Naive B cell (primary cell): ENCODE measurements at regions not wholly inside any gene's neighbourhood (a gene's known extent, or its start where the extent isn't known, plus 50 kb on each side); places are given as distances from the start of the nearest gene placed in this dataset.

Experiments
- ATAC-seq, 2 donors: fragments of 150-1000 bp; cut with Tn5 transposase; 2 replicates each; pipeline ENCODE4 v1.10.0; 2021; ENCODE audit warnings: low read depth in 2 of 2, mild to moderate bottlenecking in 2 of 2, moderate library complexity in 2 of 2
- DNase-seq: peaks from one replicate; pipeline ENCODE4 v3.0.0; 2022
- H3K27ac Mint-ChIP-seq, 6 donors: one replicate each; pipeline ENCODE4 v1.8.0; 2020 to 2022; ENCODE audit warnings: mild to moderate bottlenecking in 6 of 6, mixed read lengths in 6 of 6, moderate library complexity in 5 of 6, inconsistent platforms in 2 of 6
- H3K27me3 Mint-ChIP-seq, 3 donors: one replicate each; pipeline ENCODE4 v1.8.0; 2021 to 2022; ENCODE audit warnings: mixed read lengths in 3 of 3, mild to moderate bottlenecking in 1 of 3
- H3K36me3 Mint-ChIP-seq, 2 donors: one replicate each; pipeline ENCODE4 v1.8.0; 2020 to 2022; ENCODE audit warnings: mixed read lengths in 2 of 2, inconsistent platforms in 1 of 2, mild to moderate bottlenecking in 1 of 2
- H3K4me1 Mint-ChIP-seq, 3 donors: one replicate each; pipeline ENCODE4 v1.8.0; 2020 to 2022; ENCODE audit warnings: mixed read lengths in 3 of 3, inconsistent platforms in 1 of 3, mild to moderate bottlenecking in 1 of 3, moderate library complexity in 1 of 3
- H3K4me3 Mint-ChIP-seq, 8 donors: one replicate each; pipeline ENCODE4 v1.8.0; 2020 to 2022; ENCODE audit warnings: mild to moderate bottlenecking in 8 of 8, mixed read lengths in 8 of 8, moderate library complexity in 8 of 8, inconsistent platforms in 2 of 8
- H3K9me3 Mint-ChIP-seq, 7 donors: one replicate each; pipeline ENCODE4 v1.8.0; 2020 to 2022; ENCODE audit warnings: mixed read lengths in 7 of 7, mild to moderate bottlenecking in 5 of 7, inconsistent platforms in 2 of 7, moderate library complexity in 1 of 7

DNA sequence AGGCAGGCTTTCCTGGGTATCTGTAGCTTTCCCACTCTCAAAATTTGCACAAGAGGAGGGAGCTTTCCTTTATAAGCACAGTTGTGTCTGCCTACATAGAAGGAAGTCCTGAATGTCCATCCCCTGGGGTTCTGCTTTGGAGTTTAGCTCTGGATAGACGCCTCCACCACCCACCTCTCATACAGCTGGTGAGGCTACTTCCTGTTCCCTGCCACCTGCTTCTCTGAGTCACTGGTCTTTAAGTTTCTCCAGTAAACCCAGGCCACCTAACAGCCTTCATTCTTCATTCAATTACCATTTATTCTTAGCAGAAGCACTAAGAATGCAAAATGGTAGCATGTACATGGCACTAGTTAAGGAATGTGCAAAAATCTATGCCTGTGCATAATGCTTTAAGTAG is 407.8 kb downstream of the CDH2 start:
- no peaks in the 10 kb centered on the region for H3K27me3 Mint-ChIP-seq
- no peak overlapping the region for H3K4me3 Mint-ChIP-seq
- no peaks in the 10 kb centered on the region for H3K36me3 Mint-ChIP-seq
- no peak overlapping the region for H3K27ac Mint-ChIP-seq
- H3K9me3 Mint-ChIP-seq: peaks cover 0 to 8% (median 2%) of the 10 kb centered on the region in 7 donors
- ATAC-seq: no peak
- H3K4me1 Mint-ChIP-seq: no peaks in the 10 kb centered on the region
- no peak for DNase-seq

DNA sequence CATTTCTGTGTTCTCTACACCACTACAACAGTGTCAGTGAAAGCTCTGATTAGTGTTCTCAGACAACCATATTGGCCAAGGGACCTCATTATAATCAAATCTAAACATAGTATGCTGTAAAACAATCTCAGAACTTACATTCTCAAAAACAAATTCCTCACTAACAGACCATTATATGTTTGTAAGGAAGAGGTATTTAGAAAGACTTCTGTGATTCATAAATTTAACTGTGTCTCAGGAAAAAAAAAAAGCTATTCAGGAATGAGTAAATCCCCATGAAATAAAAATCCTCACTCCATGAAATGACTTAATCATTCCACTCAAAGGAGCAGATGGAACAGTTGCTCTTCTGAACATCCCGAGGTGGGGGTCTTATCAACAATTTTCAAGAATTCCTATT is 413.0 kb downstream of the CDH2 start:
- Mint-ChIP-seq H3K27me3 (no peaks in the 10 kb centered on the region), H3K4me1 (no peaks in the 10 kb centered on the region), H3K27ac (no peak overlapping the region), H3K36me3 (no peaks in the 10 kb centered on the region), H3K4me3 (no peak overlapping the region), H3K9me3 (peaks cover 0 to 8% (median 2%) of the 10 kb centered on the region in 7 donors)
- DNase-seq (no peak), ATAC-seq (no peak)

DNA sequence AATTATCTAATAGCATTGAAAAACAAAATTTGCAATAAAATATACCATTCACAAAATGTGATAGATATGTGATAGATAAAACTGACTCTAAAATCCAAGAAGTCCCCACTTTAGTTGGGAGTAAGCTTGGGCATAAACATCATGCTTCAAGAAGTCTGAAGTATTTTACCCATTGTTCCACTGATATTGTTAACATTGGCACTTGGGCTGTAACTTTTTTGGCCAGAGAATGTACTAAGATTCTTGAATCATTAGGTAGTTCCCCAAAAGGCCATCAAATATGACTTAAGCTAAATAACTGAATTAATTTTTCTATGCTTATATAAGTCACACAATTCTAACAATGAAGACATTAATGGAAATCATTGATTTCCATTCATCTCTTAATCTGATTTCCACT is 413.6 kb downstream of the CDH2 start:
- H3K4me1 Mint-ChIP-seq: no peaks in the 10 kb centered on the region
- H3K27me3 Mint-ChIP-seq: no peaks in the 10 kb centered on the region
- no peaks in the 10 kb centered on the region for H3K36me3 Mint-ChIP-seq
- no peak overlapping the region for H3K4me3 Mint-ChIP-seq
- DNase-seq: no peak
- H3K27ac Mint-ChIP-seq: no peak overlapping the region
- ATAC-seq: no peak
- peaks cover 0 to 8% (median 0%) of the 10 kb centered on the region in 7 donors for H3K9me3 Mint-ChIP-seq

DNA sequence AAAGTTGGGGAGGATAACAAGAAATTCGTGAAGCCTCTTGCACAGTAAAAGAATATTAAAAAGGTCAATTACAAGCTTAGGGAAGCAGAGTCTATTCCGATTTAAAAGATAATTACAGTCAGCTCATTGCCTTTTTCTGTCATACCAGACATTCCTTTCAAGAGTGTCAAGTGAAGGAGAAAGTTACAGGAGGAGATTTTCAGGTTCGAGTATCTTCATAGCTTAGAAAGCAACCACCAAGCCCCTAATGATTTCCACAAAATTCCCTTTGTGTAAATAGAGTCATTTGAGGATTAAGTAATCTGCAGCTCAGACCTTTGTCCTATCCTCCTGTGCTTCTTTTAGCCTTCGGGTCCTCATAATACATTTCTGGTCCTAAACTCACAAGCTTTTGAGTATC is 414.9 kb downstream of the CDH2 start:
- H3K9me3 Mint-ChIP-seq: peaks cover 0 to 7% (median 0%) of the 10 kb centered on the region in 7 donors
- no peak overlapping the region for H3K27ac Mint-ChIP-seq
- no peaks in the 10 kb centered on the region for H3K4me1 Mint-ChIP-seq
- ATAC-seq (no peak), DNase-seq (no peak)
- H3K36me3 Mint-ChIP-seq: no peaks in the 10 kb centered on the region
- H3K27me3 Mint-ChIP-seq: no peaks in the 10 kb centered on the region
- no peak overlapping the region for H3K4me3 Mint-ChIP-seq

DNA sequence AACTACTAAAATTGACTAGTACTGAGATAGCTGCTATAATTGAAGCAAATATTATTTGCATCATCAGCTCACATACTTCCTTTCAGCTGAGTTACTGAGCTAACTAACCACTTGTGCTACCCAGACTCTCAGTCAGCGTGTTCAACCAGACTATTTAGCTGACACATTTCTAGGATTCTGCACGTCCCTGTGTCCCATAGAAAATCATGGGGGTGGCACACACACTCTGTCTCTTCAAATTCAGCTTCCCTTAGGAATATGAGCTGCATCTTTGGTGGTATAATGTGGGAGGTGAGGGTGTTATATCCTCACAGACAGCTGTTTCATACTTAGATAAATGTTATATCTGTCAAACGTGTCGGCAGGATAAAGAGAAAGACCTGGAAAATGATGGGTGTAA is 424.0 kb downstream of the CDH2 start:
- DNase-seq: no peak
- H3K27ac Mint-ChIP-seq: no peak overlapping the region
- H3K27me3 Mint-ChIP-seq: no peaks in the 10 kb centered on the region
- H3K4me1 Mint-ChIP-seq: no peaks in the 10 kb centered on the region
- H3K9me3 Mint-ChIP-seq: peaks cover 0 to 10% (median 2%) of the 10 kb centered on the region in 7 donors
- no peak overlapping the region for H3K4me3 Mint-ChIP-seq
- no peak for ATAC-seq
- H3K36me3 Mint-ChIP-seq: no peaks in the 10 kb centered on the region

DNA sequence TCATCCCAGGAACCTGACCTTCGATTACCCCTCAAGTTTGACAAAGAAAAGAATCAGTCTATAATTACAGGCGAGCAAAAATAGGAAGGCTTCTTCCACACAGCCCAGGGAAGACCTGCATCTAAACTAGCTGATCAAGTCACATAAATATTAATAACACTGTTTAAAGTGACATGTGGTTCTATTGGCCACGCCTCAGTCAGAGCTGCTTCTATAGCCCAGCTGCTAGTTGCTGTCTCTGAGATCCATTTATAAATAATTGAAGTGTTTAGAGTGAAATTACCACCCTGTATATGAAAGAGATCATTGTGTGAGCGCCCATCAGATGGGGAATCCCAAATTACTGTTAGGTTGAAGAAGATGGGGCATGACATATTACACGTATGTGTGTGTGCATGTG is 426.0 kb downstream of the CDH2 start:
- DNase-seq (no peak), ATAC-seq (no peak)
- no peaks in the 10 kb centered on the region for H3K4me1 Mint-ChIP-seq
- no peak overlapping the region for H3K27ac Mint-ChIP-seq
- H3K27me3 Mint-ChIP-seq: no peaks in the 10 kb centered on the region
- no peak overlapping the region for H3K4me3 Mint-ChIP-seq
- H3K9me3 Mint-ChIP-seq: peaks cover 0 to 10% (median 4%) of the 10 kb centered on the region in 7 donors
- H3K36me3 Mint-ChIP-seq: no peaks in the 10 kb centered on the region

DNA sequence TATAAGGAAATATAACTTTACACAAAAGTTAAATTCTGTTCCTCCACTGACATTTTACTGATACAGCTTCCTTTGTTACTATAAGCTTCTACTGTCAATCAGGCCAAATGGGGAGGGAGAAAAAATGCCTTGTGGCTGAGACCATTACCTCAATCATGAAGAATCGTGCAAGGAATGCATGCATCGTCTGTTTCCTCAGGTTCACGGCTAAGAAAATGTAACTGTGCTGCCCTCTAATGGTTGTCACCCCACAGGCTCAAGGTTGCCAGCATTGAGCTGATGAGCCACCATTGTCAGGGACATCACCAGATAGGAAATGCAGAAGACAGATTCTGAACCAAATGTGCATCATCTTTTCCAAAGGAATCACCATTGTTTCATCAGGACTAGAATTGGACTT is 426.9 kb downstream of the CDH2 start:
- ATAC-seq (no peak), DNase-seq (no peak)
- Mint-ChIP-seq H3K4me1 (no peaks in the 10 kb centered on the region), H3K36me3 (no peaks in the 10 kb centered on the region), H3K9me3 (peaks cover 0 to 7% (median 4%) of the 10 kb centered on the region in 7 donors), H3K4me3 (no peak overlapping the region), H3K27ac (no peak overlapping the region), H3K27me3 (no peaks in the 10 kb centered on the region)

DNA sequence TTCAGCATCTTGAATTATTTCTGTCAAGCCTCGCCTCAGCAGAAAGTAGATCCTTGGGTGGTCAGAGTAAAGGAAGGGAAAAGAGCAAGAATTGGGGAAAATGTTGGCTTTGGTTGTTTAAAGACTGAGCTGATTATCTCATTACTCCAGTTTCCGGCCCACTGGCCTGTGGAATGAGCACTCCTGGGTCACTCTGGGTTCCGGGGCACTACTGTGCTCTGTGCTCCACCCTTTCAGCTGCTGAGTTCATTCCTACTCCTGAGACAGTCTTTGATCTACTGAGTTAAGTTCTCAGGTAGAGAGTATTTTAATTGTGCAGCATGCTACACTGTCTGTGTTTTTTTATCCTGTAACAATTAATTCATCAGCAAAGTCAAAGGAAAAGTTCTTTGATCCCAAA is 427.7 kb downstream of the CDH2 start:
- Mint-ChIP-seq H3K27me3 (no peaks in the 10 kb centered on the region), H3K27ac (peak overlapping the region in 1 of 6 donors; percentile 75), H3K4me3 (no peak overlapping the region), H3K4me1 (no peaks in the 10 kb centered on the region), H3K9me3 (peaks cover 0 to 7% (median 3%) of the 10 kb centered on the region in 7 donors), H3K36me3 (no peaks in the 10 kb centered on the region)
- ATAC-seq (no peak), DNase-seq (no peak)

DNA sequence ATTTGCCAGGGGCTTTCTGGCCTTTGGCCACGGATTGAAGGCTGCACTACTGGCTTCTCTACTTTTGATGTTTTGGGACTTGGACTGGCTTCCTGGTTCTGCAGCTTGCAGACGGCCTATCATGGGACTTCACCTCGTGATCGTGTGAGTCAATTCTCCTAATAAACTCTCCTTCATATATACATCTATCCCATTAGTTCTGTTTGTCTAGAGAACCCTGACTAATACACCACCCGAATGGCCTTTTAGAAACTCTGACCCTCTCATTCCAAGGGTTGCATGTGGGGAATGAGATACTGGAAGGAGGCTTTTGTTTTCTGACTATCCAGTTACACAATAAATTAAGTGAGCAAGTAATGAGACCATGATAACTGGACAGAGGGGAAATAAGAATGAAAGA is 430.7 kb downstream of the CDH2 start:
- no peaks in the 10 kb centered on the region for H3K36me3 Mint-ChIP-seq
- H3K4me1 Mint-ChIP-seq: no peaks in the 10 kb centered on the region
- DNase-seq (no peak), ATAC-seq (no peak)
- H3K9me3 Mint-ChIP-seq: peaks cover 0 to 8% (median 4%) of the 10 kb centered on the region in 7 donors
- no peaks in the 10 kb centered on the region for H3K27me3 Mint-ChIP-seq
- no peak overlapping the region for H3K4me3 Mint-ChIP-seq
- no peak overlapping the region for H3K27ac Mint-ChIP-seq

DNA sequence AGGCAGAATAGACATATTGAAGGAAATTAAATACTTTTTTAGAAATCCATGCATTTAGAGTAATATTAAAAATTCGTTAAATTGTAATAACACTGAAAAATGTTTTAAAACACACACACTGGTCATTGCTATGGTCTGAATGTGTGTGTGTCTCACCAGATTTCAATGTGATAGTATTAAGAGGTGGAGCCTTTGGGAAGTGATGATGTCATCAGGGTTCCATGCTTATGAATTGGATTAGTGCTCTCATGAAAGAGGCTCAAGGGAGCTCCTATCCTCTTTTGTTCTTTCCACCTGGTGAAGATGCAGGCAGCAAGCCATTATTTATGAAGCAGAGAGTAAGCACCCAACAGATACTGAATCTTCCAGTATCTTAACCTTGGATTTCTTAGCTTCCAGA is 441.8 kb downstream of the CDH2 start:
- Mint-ChIP-seq H3K4me3 (no peak overlapping the region), H3K27ac (no peak overlapping the region), H3K9me3 (peaks cover 0 to 6% (median 2%) of the 10 kb centered on the region in 7 donors), H3K27me3 (no peaks in the 10 kb centered on the region), H3K36me3 (no peaks in the 10 kb centered on the region), H3K4me1 (no peaks in the 10 kb centered on the region)
- ATAC-seq (no peak), DNase-seq (no peak)

DNA sequence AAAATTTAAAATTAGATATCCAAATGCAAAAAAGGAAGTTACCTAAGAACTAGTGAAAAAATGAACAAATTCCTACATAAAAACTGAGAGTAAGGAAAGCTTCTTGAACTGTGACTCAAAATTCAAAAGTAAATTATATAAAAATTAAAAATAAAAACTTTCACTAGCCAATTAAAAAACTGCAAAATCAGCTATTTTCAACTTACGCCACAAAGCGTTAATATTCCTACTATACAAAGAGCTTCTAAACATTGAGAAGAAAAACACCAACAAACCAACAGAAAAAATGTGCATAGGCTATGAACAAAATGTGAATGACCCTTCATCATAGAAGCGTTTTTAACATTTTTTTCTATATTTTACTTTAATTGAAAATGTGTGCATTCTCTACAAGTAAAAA is 445.7 kb downstream of the CDH2 start:
- no peaks in the 10 kb centered on the region for H3K4me1 Mint-ChIP-seq
- ATAC-seq (no peak), DNase-seq (no peak)
- H3K36me3 Mint-ChIP-seq: peaks cover 0 to 5% of the 10 kb centered on the region in 2 donors
- no peak overlapping the region for H3K27ac Mint-ChIP-seq
- no peak overlapping the region for H3K4me3 Mint-ChIP-seq
- H3K27me3 Mint-ChIP-seq: no peaks in the 10 kb centered on the region
- peaks cover 4 to 16% (median 8%) of the 10 kb centered on the region in 7 donors for H3K9me3 Mint-ChIP-seq

DNA sequence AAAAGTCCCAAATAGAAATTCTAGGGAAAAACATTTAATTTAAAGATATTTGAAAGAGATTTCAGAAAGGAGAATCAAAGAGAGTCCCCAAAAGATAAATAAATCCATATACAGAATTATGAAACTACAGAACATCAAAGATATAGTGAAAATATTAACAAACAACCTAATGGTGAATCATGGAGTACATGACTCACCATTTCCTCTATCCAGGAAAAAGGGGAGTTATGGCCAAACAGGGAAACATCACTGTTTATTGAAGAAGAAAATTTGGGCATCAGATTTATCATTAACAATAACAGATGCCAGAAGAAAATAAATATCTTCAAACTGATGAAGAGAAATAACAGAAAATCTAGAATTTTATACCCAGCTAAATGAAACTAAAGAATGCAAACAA is 448.3 kb downstream of the CDH2 start:
- Mint-ChIP-seq H3K4me3 (no peak overlapping the region), H3K36me3 (peaks cover 0 to 5% of the 10 kb centered on the region in 2 donors), H3K27me3 (no peaks in the 10 kb centered on the region), H3K27ac (no peak overlapping the region), H3K4me1 (no peaks in the 10 kb centered on the region), H3K9me3 (peaks cover 9 to 23% (median 12%) of the 10 kb centered on the region in 7 donors)
- no peak for ATAC-seq
- DNase-seq: no peak

DNA sequence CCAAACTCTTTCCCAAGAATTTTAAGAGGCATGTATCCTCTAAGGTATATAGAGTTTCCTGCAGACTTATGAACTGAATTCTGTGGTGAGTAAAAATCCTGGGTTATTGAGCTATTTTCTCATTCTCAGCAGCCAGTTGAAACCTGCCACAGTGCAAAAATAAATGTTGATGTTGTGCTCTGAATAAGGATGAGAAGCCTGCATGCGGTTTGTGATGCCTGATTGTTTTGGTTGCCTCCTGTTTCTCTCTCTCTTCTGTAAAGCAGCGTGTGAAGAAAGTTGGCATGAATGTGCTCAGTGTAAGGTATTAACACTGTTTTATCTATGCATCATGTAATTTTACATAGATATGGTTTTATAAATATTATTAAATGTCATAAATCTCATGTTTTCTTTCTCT is 452.6 kb downstream of the CDH2 start:
- no peaks in the 10 kb centered on the region for H3K4me1 Mint-ChIP-seq
- peaks cover 0 to 5% of the 10 kb centered on the region in 2 donors for H3K36me3 Mint-ChIP-seq
- ATAC-seq: no peak
- no peaks in the 10 kb centered on the region for H3K27me3 Mint-ChIP-seq
- peaks cover 9 to 30% (median 9%) of the 10 kb centered on the region in 7 donors for H3K9me3 Mint-ChIP-seq
- H3K4me3 Mint-ChIP-seq: no peak overlapping the region
- no peak overlapping the region for H3K27ac Mint-ChIP-seq
- DNase-seq: no peak

DNA sequence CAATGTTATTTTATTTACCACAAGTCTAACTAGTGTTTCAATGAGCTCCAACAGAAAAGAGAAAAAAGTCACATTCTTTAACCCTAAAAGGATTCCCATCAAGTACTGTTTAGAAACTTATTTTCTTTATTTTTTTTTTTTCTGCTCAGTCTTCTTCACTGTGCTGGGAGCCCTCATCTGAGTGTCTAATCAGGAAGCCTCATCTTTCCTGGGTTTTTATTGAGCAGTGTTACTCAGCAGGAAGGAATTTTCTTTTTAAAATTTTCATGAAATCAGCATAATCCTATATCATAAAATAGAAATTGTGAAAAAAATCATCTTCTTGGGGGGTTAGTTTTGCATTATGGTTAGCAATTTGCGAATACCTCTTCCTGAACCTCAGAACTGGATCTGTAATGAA is 453.8 kb downstream of the CDH2 start:
- H3K9me3 Mint-ChIP-seq: peaks cover 5 to 18% (median 11%) of the 10 kb centered on the region in 7 donors
- H3K4me1 Mint-ChIP-seq: no peaks in the 10 kb centered on the region
- H3K27ac Mint-ChIP-seq: no peak overlapping the region
- ATAC-seq (no peak), DNase-seq (no peak)
- H3K4me3 Mint-ChIP-seq: no peak overlapping the region
- no peaks in the 10 kb centered on the region for H3K27me3 Mint-ChIP-seq
- peaks cover 0 to 2% of the 10 kb centered on the region in 2 donors for H3K36me3 Mint-ChIP-seq

DNA sequence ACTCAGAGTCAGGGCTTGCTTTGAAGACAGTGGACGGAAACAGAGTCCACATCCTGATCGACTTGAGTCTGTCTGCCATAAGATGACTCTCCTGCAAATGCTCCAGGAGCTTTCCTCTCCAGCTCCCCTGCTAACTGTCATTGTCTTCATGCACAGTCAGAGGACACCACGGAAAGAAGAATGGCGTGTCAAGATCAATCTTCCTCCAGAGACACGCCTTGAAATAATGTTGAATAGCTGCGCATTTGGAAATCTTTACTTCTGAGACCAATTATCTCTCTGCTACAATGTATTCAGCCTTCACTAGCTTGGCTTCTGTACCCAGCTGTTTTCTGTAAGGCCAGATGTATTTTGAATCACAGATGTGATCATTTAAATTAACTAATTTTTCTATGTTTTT is 457.2 kb downstream of the CDH2 start:
- no peaks in the 10 kb centered on the region for H3K4me1 Mint-ChIP-seq
- no peaks in the 10 kb centered on the region for H3K36me3 Mint-ChIP-seq
- ATAC-seq (no peak), DNase-seq (no peak)
- H3K9me3 Mint-ChIP-seq: peaks cover 0 to 9% (median 7%) of the 10 kb centered on the region in 7 donors
- H3K27me3 Mint-ChIP-seq: no peaks in the 10 kb centered on the region
- H3K4me3 Mint-ChIP-seq: no peak overlapping the region
- no peak overlapping the region for H3K27ac Mint-ChIP-seq
